ENCODE measurements at regions not wholly inside any gene's neighbourhood (a gene's known extent, or its start where the extent isn't known, plus 50 kb on each side); places are given as distances from the start of the nearest gene placed in this dataset.
"Not testable (repeated sequence)": the region's sequence is repeated elsewhere in the genome, so short reads cannot be mapped to it uniquely, and the experiment has no call there.

GRCh38 chr17:27104605-27105221, 189.2 kb upstream of the WSB1 start:
- not testable (repeated sequence) for DNase-seq

- DNase-seq, result no peak
Measured at GRCh38 chr17:27105636-27106035, 188.3 kb upstream of the WSB1 start.

GRCh38 chr17:27106347-27106981, 187.4 kb upstream of the WSB1 start:
- DNase-seq, result no peak

- no peak for DNase-seq
Measured at GRCh38 chr17:27106982-27107360, 186.9 kb upstream of the WSB1 start.

- not testable (repeated sequence) for DNase-seq
Measured at GRCh38 chr17:27107386-27108328, 186.3 kb upstream of the WSB1 start.

GRCh38 chr17:27109346-27109745, 184.6 kb upstream of the WSB1 start:
- DNase-seq, result no peak

- DNase-seq, result no peak
Measured at GRCh38 chr17:27153005-27153404, 140.9 kb upstream of the WSB1 start.

GRCh38 chr17:27155866-27156265, 138.0 kb upstream of the WSB1 start:
- DNase-seq, result peak; percentile 32

GRCh38 chr17:27157297-27157696, 136.6 kb upstream of the WSB1 start:
- DNase-seq, result no peak

GRCh38 chr17:27157898-27158297, 136.0 kb upstream of the WSB1 start:
- no peak for DNase-seq

GRCh38 chr17:27158382-27158781, 135.5 kb upstream of the WSB1 start:
- peak; percentile 34 for DNase-seq

- DNase-seq, result no peak
Measured at GRCh38 chr17:27180322-27180721, 113.6 kb upstream of the WSB1 start.

- not testable (repeated sequence) for DNase-seq
Measured at GRCh38 chr17:27181379-27181925, 112.5 kb upstream of the WSB1 start.

GRCh38 chr17:27181935-27182334, 112.0 kb upstream of the WSB1 start:
- DNase-seq, result no peak

- not testable (repeated sequence) for DNase-seq
Measured at GRCh38 chr17:27197505-27197904, 96.4 kb upstream of the WSB1 start.

GRCh38 chr17:27199948-27200347, 94.0 kb upstream of the WSB1 start:
- DNase-seq, result no peak

GRCh38 chr17:27200476-27200875, 93.4 kb upstream of the WSB1 start:
- no peak for DNase-seq

GRCh38 chr17:27203241-27203640, 90.7 kb upstream of the WSB1 start:
- DNase-seq, result no peak

GRCh38 chr17:27206447-27206846, 87.5 kb upstream of the WSB1 start:
- no peak for DNase-seq

GRCh38 chr17:27207073-27207513, 86.8 kb upstream of the WSB1 start:
- DNase-seq, result no peak

GRCh38 chr17:27208370-27208769, 85.5 kb upstream of the WSB1 start:
- DNase-seq, result not testable (repeated sequence)

- DNase-seq, result no peak
Measured at GRCh38 chr17:27209316-27209715, 84.6 kb upstream of the WSB1 start.

GRCh38 chr17:27210809-27211208, 83.1 kb upstream of the WSB1 start:
- not testable (repeated sequence) for DNase-seq

Data from activated CD8-positive, alpha-beta memory T cell treated with anti-CD3 and anti-CD28 coated beads, Interleukin-2, amount 50 U/mL, for 48 hours (primary cell).